HEK293 (cell line): ENCODE measurements at regions not wholly inside any gene's neighbourhood (a gene's known extent, or its start where the extent isn't known, plus 50 kb on each side); places are given as distances from the start of the nearest gene placed in this dataset.

Source experiments
- CTCF ChIA-PET: fragments of 350-600 bp; formaldehyde crosslinking; extraction: SDS; loops from one replicate; lab custom pipeline; 2021; ENCODE audit warnings: antibody characterized with exemption; lab: Yijun Ruan, JAX
- POLR2A ChIA-PET: fragments of 300-600 bp; formaldehyde crosslinking; extraction: SDS; loops from one replicate; lab custom pipeline; 2020; ENCODE audit warnings: antibody characterized with exemption, inconsistent platforms; lab: Yijun Ruan, JAX
- H3K27ac ChIP-seq: fragments of 200-500 bp; sonication (Bioruptor generic); 2 replicates; pipeline ENCODE4 v1.5.1; 2014; ENCODE audit warnings: low read depth, low read length, control low read depth, inconsistent platforms; ENCODE audit errors: extremely low read depth
- H3K36me3 ChIP-seq, 2 experiments: fragments of 200-500 bp in 1 of 2; sonication (Bioruptor generic) in 1 of 2; 1 replicate in 1 of 2; 2 replicates in 1 of 2; pipeline ENCODE4 v1.5.1; 2014 to 2017; ENCODE audit warnings: inconsistent platforms in 2 of 2, low read length in 2 of 2; ENCODE audit not compliant: control insufficient read depth in 2 of 2, insufficient read depth in 1 of 2
- H3K4me1 ChIP-seq: fragments of 200-500 bp; sonication (Bioruptor generic); 2 replicates; pipeline ENCODE4 v1.5.1; 2014; ENCODE audit warnings: mild to moderate bottlenecking, low read length, inconsistent platforms; ENCODE audit not compliant: control insufficient read depth, insufficient read depth
- H3K4me3 ChIP-seq: 2 replicates; pipeline ENCODE4 v1.5.1; 2011; ENCODE audit warnings: low read depth, mild to moderate bottlenecking, control low read depth, low read length, moderate library complexity
- H3K9me3 ChIP-seq: fragments of 200-500 bp; sonication (Bioruptor generic); 2 replicates; pipeline ENCODE4 v1.5.1; 2014; ENCODE audit warnings: low read depth, low read length, inconsistent platforms; ENCODE audit not compliant: control insufficient read depth, insufficient read depth
- BCL11A ChIP-seq: fragments of 450-650 bp; formaldehyde crosslinking; IDR thresholded peaks from 2 replicates; pipeline ENCODE4 v1.5.1; 2016; ENCODE audit warnings: low read depth, missing biosample characterization, missing genetic modification characterization
- CTCF ChIP-seq: fragments of 450-650 bp; formaldehyde crosslinking; IDR thresholded peaks from 2 replicates; pipeline ENCODE4 v1.5.1; 2016; ENCODE audit warnings: missing biosample characterization, missing genetic modification characterization
- ELK4 ChIP-seq: IDR thresholded peaks from 2 replicates; pipeline ENCODE4 v1.6.1; 2011; ENCODE audit warnings: mild to moderate bottlenecking, low read depth, low read length, borderline replicate concordance
- GLIS2 ChIP-seq: fragments of 450-650 bp; formaldehyde crosslinking; IDR thresholded peaks from 2 replicates; pipeline ENCODE4 v1.5.1; 2016; ENCODE audit warnings: missing biosample characterization, missing genetic modification characterization
- INSM2 ChIP-seq: fragments of 450-650 bp; formaldehyde crosslinking; IDR thresholded peaks from 2 replicates; pipeline ENCODE4 v1.5.1; 2016; ENCODE audit warnings: missing biosample characterization, missing genetic modification characterization
- KLF1 ChIP-seq: fragments of 450-650 bp; formaldehyde crosslinking; IDR thresholded peaks from 2 replicates; pipeline ENCODE4 v1.5.1; 2016; ENCODE audit warnings: missing biosample characterization, missing genetic modification characterization
- SP2 ChIP-seq: fragments of 450-650 bp; formaldehyde crosslinking; IDR thresholded peaks from 2 replicates; pipeline ENCODE4 v1.5.1; 2016; ENCODE audit warnings: missing biosample characterization, missing genetic modification characterization
- ZBTB1 ChIP-seq: fragments of 450-650 bp; formaldehyde crosslinking; IDR thresholded peaks from 2 replicates; pipeline ENCODE4 v1.5.1; 2016; ENCODE audit warnings: missing biosample characterization, missing genetic modification characterization
- ZBTB48 ChIP-seq: fragments of 450-650 bp; formaldehyde crosslinking; IDR thresholded peaks from 2 replicates; pipeline ENCODE4 v1.5.1; 2016; ENCODE audit warnings: missing biosample characterization, missing genetic modification characterization
- ZBTB49 ChIP-seq: fragments of 450-650 bp; formaldehyde crosslinking; IDR thresholded peaks from 2 replicates; pipeline ENCODE4 v1.5.1; 2016; ENCODE audit warnings: missing biosample characterization, missing genetic modification characterization, low read depth
- ZNF121 ChIP-seq: fragments of 450-650 bp; formaldehyde crosslinking; IDR thresholded peaks from 2 replicates; pipeline ENCODE4 v1.5.1; 2016; ENCODE audit warnings: missing biosample characterization, missing genetic modification characterization
- ZNF140 ChIP-seq: fragments of 450-650 bp; formaldehyde crosslinking; IDR thresholded peaks from 2 replicates; pipeline ENCODE4 v1.5.1; 2016; ENCODE audit warnings: missing biosample characterization, missing genetic modification characterization
- ZNF184 ChIP-seq: fragments of 450-650 bp; IDR thresholded peaks from 2 replicates; pipeline ENCODE4 v1.5.1; 2018; ENCODE audit warnings: missing biosample characterization, mild to moderate bottlenecking, missing genetic modification characterization
- ZNF221 ChIP-seq: fragments of 450-650 bp; formaldehyde crosslinking; IDR thresholded peaks from 2 replicates; pipeline ENCODE4 v1.5.1; 2017; ENCODE audit warnings: missing biosample characterization, missing genetic modification characterization, borderline replicate concordance
- ZNF354C ChIP-seq: fragments of 450-650 bp; formaldehyde crosslinking; IDR thresholded peaks from 2 replicates; pipeline ENCODE4 v1.5.1; 2016; ENCODE audit warnings: missing biosample characterization, missing genetic modification characterization, low read depth, borderline replicate concordance
- ZNF426 ChIP-seq: fragments of 450-650 bp; formaldehyde crosslinking; IDR thresholded peaks from 2 replicates; pipeline ENCODE4 v1.5.1; 2017; ENCODE audit warnings: missing biosample characterization, missing genetic modification characterization, mild to moderate bottlenecking, inconsistent platforms, moderate library complexity
- ZNF626 ChIP-seq: fragments of 450-650 bp; sonication (Bioruptor Pico); formaldehyde crosslinking; IDR thresholded peaks from 2 replicates; pipeline ENCODE4 v1.5.1; 2018; ENCODE audit warnings: missing biosample characterization, missing genetic modification characterization, inconsistent platforms
- ZNF747 ChIP-seq: fragments of 450-650 bp; formaldehyde crosslinking; IDR thresholded peaks from 2 replicates; pipeline ENCODE4 v1.5.1; 2016; ENCODE audit warnings: missing biosample characterization, missing genetic modification characterization
- ZNF777 ChIP-seq: fragments of 450-650 bp; formaldehyde crosslinking; IDR thresholded peaks from 2 replicates; pipeline ENCODE4 v1.5.1; 2017; ENCODE audit warnings: missing biosample characterization, missing genetic modification characterization, borderline replicate concordance
- ZNF792 ChIP-seq: fragments of 450-650 bp; formaldehyde crosslinking; IDR thresholded peaks from 2 replicates; pipeline ENCODE4 v1.5.1; 2016; ENCODE audit warnings: missing biosample characterization, missing genetic modification characterization

GRCh38 chr5:88115211-88115610 lies 153.4 kb downstream of the TMEM161B start:
- Histone ChIP-seq H3K27ac (no peak overlapping the region), H3K4me3 (no peak overlapping the region), H3K36me3 (no peaks in the 10 kb centered on the region), H3K4me1 (no peaks in the 10 kb centered on the region)
- TF ChIP-seq SP2 (no peak), ZBTB49 (tag by site-specific recombination) (no peak)
- TF ChIP-seq, all 188 proteins: peak for 0
- ChIA-PET CTCF (no interaction called here), POLR2A (no interaction called here)
- no peaks in the 10 kb centered on the region for H3K9me3 ChIP-seq

- TF ChIP-seq ZNF121 (tag by site-specific recombination) (no peak), ZNF184 (tag by site-specific recombination) (no peak)
- CTCF ChIA-PET, result no interaction called here
- POLR2A ChIA-PET, result no interaction called here
Observed at GRCh38 chr5:88113429-88113828, 155.2 kb downstream of the TMEM161B start.

GRCh38 chr5:88109818-88110217 lies 158.8 kb downstream of the TMEM161B start:
- TF ChIP-seq ZBTB1 (tag by site-specific recombination), result no peak
- no peak for TF ChIP-seq ZNF777
- no peak for TF ChIP-seq ELK4
- TF ChIP-seq INSM2 (tag by site-specific recombination), result no peak
- no peak for TF ChIP-seq ZNF354C
- TF ChIP-seq ZNF140 (tag by site-specific recombination), result no peak
- TF ChIP-seq ZNF626 (tag by site-specific recombination), result no peak
- no peak for TF ChIP-seq ZNF221
- no peaks in the 10 kb centered on the region for H3K36me3 ChIP-seq

More at GRCh38 chr5:88113429-88113828, 155.2 kb downstream of the TMEM161B start:
- no peaks in the 10 kb centered on the region for H3K4me1 ChIP-seq
- no peaks in the 10 kb centered on the region for H3K36me3 ChIP-seq
- H3K4me3 ChIP-seq, result no peak overlapping the region
- no peaks in the 10 kb centered on the region for H3K9me3 ChIP-seq
- H3K27ac ChIP-seq, result no peak overlapping the region

GRCh38 chr5:88108490-88109279 lies 160.0 kb downstream of the TMEM161B start:
- H3K9me3 ChIP-seq, result no peaks in the 10 kb centered on the region
- no peak overlapping the region for H3K4me3 ChIP-seq
- ChIA-PET CTCF (interaction anchor here (0.6 to 0.8 kb wide), 2 partner anchors 47 to 95 kb away, joined by 3 to 4 read pairs; no protein-coding TSS in a partner anchor), POLR2A (no interaction called here)
- no peaks in the 10 kb centered on the region for H3K36me3 ChIP-seq
- no peaks in the 10 kb centered on the region for H3K4me1 ChIP-seq
- no peak overlapping the region for H3K27ac ChIP-seq
- no peak for TF ChIP-seq BCL11A (tag by site-specific recombination)
- no peak for TF ChIP-seq ZNF792 (tag by site-specific recombination)
- TF ChIP-seq ZBTB48, result no peak
- no peak for TF ChIP-seq ZNF747
- no peak for TF ChIP-seq KLF1 (tag by site-specific recombination)
- TF ChIP-seq CTCF (tag by site-specific recombination), result no peak
- TF ChIP-seq ELK4, result no peak
- TF ChIP-seq ZNF426, result no peak
- TF ChIP-seq GLIS2, result no peak

More at GRCh38 chr5:88109818-88110217, 158.8 kb downstream of the TMEM161B start:
- Histone ChIP-seq H3K27ac (no peak overlapping the region), H3K4me1 (no peaks in the 10 kb centered on the region), H3K9me3 (no peaks in the 10 kb centered on the region), H3K4me3 (no peak overlapping the region)
- CTCF ChIA-PET, result no interaction called here
- POLR2A ChIA-PET, result no interaction called here
